Suprapubic skin (tissue), 4 donors: ENCODE measurements at regions not wholly inside any gene's neighbourhood (a gene's known extent, or its start where the extent isn't known, plus 50 kb on each side); places are given as distances from the start of the nearest gene placed in this dataset.

Source experiments
- DNase-seq, 2 donors: peaks; one replicate each; pipeline ENCODE4 v3.0.0-alpha.2; 2019; ENCODE audit warnings: low spot score in 2 of 2
- H3K27ac ChIP-seq: fragments of 200-600 bp; sonication (generic); one replicate; pipeline ENCODE4 v1.5.1; 2019
- H3K27me3 ChIP-seq: fragments of 200-600 bp; sonication (generic); one replicate; pipeline ENCODE4 v1.5.1; 2019
- H3K36me3 ChIP-seq: fragments of 200-600 bp; sonication (generic); one replicate; pipeline ENCODE4 v1.5.1; 2019
- H3K4me1 ChIP-seq: fragments of 200-600 bp; sonication (generic); one replicate; pipeline ENCODE4 v1.5.1; 2019
- H3K4me3 ChIP-seq: fragments of 200-600 bp; sonication (generic); one replicate; pipeline ENCODE4 v1.5.1; 2019; ENCODE audit warnings: mild to moderate bottlenecking
- H3K9me3 ChIP-seq: fragments of 200-600 bp; sonication (generic); one replicate; pipeline ENCODE4 v1.5.1; 2019
- EP300 ChIP-seq: sonication (generic); formaldehyde crosslinking; IDR thresholded peaks from one replicate; pipeline ENCODE4 v1.6.1; 2017; ENCODE audit warnings: antibody characterized with exemption
- POLR2A ChIP-seq, 2 donors: fragments of 450-650 bp; IDR thresholded peaks; one replicate each; pipeline ENCODE4 v1.6.1; 2017; ENCODE audit warnings: antibody characterized with exemption in 2 of 2, mild to moderate bottlenecking in 2 of 2, moderate library complexity in 2 of 2
- POLR2AphosphoS5 ChIP-seq, 3 donors: sonication (generic); formaldehyde crosslinking; IDR thresholded peaks; one replicate each; pipeline ENCODE4 v1.6.1; 2017; ENCODE audit warnings: antibody characterized with exemption in 3 of 3
- WGBS: methylation state at CpG from one replicate; pipeline ENCODE4 v1.1.5; 2018; 5-methylcytosine and 5-hydroxymethylcytosine counted together
- TF ChIP-seq, protein P1 (sequence below), 2 donors: fragments of 200-600 bp in 1 of 2; fragments of 450-650 bp in 1 of 2; sonication (generic) in 1 of 2; IDR thresholded peaks; one replicate each; pipeline ENCODE4 v1.5.1; 2016 to 2019; ENCODE audit warnings: antibody characterized with exemption in 2 of 2, mild to moderate bottlenecking in 1 of 2, moderate library complexity in 1 of 2

DNA sequence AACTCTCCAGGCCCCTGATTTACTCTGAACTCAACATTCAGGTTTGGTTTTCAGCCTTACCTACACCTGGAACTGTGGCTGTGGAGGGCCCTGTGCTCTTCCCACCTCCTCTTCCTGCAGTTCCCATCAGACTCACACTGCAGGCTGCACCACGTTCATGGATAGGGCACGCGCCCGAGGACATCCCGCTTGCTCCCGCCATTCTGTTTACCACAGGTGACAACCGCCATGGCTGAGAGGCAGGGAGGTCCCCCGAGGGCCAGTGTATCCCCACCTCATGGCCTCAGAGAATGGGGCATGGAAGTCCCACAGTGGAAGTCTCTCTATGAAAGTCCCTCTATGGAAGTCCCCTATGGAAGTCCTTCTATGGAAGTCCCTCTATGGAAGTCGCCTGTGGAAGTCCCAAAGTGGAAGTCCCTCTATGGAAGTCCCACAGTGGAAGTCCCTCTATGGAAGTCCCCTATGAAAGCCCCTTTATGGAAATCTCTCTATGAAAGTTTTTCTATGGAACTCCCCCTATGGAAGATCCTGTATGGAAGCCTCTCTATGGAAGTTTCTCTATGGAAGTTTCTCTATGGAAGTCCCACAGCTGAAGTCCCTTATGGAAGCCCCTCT lies 358.4 kb upstream of the SALL3 start:
- no peaks in the 10 kb centered on the region for H3K4me1 ChIP-seq
- DNase-seq = no peak
- H3K36me3 ChIP-seq = no peaks in the 10 kb centered on the region
- H3K27ac ChIP-seq = no peak overlapping the region
- H3K4me3 ChIP-seq = no peak overlapping the region
- H3K9me3 ChIP-seq = peaks cover 4% of the 10 kb centered on the region
- TF ChIP-seq EP300 = no peak
- no peak for TF ChIP-seq POLR2A (IDR thresholded peaks at IDR 0.05)
- TF ChIP-seq, protein P1, sequence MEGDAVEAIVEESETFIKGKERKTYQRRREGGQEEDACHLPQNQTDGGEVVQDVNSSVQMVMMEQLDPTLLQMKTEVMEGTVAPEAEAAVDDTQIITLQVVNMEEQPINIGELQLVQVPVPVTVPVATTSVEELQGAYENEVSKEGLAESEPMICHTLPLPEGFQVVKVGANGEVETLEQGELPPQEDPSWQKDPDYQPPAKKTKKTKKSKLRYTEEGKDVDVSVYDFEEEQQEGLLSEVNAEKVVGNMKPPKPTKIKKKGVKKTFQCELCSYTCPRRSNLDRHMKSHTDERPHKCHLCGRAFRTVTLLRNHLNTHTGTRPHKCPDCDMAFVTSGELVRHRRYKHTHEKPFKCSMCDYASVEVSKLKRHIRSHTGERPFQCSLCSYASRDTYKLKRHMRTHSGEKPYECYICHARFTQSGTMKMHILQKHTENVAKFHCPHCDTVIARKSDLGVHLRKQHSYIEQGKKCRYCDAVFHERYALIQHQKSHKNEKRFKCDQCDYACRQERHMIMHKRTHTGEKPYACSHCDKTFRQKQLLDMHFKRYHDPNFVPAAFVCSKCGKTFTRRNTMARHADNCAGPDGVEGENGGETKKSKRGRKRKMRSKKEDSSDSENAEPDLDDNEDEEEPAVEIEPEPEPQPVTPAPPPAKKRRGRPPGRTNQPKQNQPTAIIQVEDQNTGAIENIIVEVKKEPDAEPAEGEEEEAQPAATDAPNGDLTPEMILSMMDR (IDR thresholded peaks at IDR 0.05) = no peak
- 92% methylated on average over 9 of the region's 9 CpGs for WGBS
- peaks cover 18% of the 10 kb centered on the region for H3K27me3 ChIP-seq

DNA sequence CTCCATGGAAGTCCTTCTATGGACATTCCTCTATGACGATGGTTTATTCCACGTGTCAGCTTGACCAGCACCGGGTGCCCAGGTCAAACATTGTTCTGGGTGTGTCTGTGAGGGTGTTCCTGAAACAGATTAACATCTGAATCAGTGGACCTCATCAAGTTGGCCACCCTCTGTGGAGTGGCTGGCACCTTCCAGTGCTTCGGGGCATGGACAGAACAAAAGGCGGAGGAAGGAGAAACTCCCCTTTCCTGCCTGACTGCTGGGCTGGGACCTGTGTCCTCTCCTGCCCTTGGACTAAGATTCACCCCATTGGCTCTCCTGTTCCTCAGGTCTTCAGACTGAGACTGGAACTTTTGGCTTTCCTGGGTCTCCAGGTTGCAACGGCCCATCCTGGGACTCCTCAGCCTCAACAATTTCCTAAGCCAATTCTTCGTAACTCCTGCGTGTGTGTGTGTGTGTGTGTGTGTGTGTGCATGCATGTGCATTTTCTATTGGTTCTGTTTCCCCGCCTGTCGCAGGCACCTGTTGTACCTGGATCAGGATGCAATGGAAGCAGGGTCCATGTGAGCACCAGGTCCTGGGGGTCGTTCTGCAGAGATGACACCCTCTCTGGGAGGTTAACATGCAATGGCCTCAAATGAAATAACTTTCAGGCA lies 357.2 kb upstream of the SALL3 start:
- H3K36me3 ChIP-seq = no peaks in the 10 kb centered on the region
- no peak overlapping the region for H3K27ac ChIP-seq
- 91% methylated on average over 11 of the region's 11 CpGs for WGBS
- H3K4me1 ChIP-seq = no peaks in the 10 kb centered on the region
- H3K4me3 ChIP-seq = no peak overlapping the region
- no peak for TF ChIP-seq POLR2A (IDR thresholded peaks at IDR 0.05)
- no peaks in the 10 kb centered on the region for H3K9me3 ChIP-seq
- H3K27me3 ChIP-seq = peaks cover 22% of the 10 kb centered on the region
- no peak for DNase-seq

DNA sequence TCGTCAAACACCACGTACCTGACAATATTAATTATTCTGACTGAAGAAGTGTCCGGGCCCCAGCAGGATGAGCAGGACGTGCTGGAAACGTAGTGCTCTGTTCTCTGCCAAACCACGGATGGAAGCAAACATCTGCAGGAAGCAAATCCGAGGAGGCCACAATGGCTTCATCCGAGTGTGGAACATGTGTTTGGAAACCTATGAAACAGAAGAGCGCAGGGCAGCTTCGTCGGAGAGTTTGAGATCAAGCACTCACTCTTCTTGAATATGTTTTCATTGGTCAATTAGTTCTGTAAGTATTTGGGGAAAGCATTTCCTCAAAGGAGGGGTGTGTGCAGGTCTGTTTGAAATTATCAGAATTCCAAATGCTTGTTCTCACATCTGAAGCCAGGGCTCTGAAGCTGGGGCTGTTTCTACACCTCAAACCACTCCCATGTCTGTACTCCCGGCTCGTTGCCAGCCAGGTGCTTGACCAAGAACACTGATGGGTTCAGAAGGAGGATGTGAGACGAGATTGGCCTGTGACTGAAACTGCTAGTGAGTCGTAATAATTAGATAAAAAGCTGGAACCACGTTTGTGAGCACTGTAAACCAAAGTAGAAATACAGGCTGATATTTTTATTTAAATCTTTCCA lies 356.6 kb upstream of the SALL3 start:
- Histone ChIP-seq H3K27ac (no peak overlapping the region), H3K36me3 (no peaks in the 10 kb centered on the region), H3K4me3 (no peak overlapping the region), H3K27me3 (peaks cover 28% of the 10 kb centered on the region), H3K9me3 (no peaks in the 10 kb centered on the region), H3K4me1 (no peaks in the 10 kb centered on the region)
- DNase-seq = no peak
- 55% methylated on average over 16 of the region's 16 CpGs for WGBS
- TF ChIP-seq, protein P1 (IDR thresholded peaks at IDR 0.05) = no peak
- TF ChIP-seq POLR2A (IDR thresholded peaks at IDR 0.05) = no peak
- no peak for TF ChIP-seq POLR2AphosphoS5 (IDR thresholded peaks at IDR 0.05)
- no peak for TF ChIP-seq EP300

DNA sequence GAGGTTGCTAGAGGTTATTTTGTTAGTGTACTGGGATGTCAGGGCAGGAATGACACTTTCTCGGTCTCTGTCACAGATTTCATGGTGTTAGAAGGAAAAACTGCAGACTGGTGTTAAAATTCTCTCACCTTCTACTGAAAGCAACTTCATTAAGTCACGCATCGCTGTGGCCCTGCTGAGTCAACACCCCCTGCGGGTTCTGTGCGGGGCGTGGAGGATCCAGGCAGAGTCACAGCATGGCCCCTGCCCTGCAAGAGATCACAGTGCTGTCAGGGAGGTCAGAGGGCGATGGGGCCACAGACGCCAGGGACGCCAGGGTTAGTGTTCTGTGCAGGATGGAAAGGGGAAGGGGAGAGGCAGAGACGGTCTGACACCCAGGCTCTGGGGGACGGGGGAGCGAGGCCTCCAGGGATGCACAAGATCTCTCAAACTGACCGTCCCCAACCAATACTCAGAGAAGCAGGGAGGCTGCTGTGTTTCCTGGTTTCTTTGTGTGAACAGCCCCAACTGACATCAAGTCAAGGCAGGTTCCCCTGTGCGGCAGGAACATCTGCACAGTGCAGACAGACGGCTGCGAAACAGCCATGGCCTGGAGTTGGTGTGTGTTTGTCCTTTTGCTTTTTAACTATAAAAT lies 354.9 kb upstream of the SALL3 start:
- Histone ChIP-seq H3K27me3 (peaks cover 32% of the 10 kb centered on the region), H3K9me3 (no peaks in the 10 kb centered on the region), H3K36me3 (no peaks in the 10 kb centered on the region), H3K4me3 (no peak overlapping the region), H3K27ac (no peak overlapping the region), H3K4me1 (no peaks in the 10 kb centered on the region)
- TF ChIP-seq, protein P1 (IDR thresholded peaks at IDR 0.05) = no peak
- TF ChIP-seq POLR2A (IDR thresholded peaks at IDR 0.05) (no peak), EP300 (no peak), POLR2AphosphoS5 (IDR thresholded peaks at IDR 0.05) (no peak)
- DNase-seq = no peak
- WGBS = 62% methylated on average over 16 of the region's 16 CpGs

DNA sequence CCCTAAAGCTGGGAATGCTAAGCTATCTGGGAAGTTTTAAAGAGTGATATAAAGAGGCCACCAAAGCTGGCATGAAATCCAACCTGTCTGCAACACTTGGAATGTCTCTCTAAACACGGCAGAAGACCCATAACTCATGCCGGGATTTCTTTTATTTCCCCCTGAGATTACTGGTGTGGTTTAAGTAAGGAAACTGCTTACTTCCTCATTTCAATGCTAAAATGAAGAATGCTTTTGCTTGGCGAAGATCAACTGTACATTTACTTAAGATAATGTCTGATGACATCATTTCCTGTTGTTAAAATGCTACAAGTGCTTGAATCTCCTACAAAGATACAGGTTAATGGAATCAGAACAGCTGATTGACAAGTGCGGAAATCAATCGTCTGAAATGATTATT lies 353.8 kb upstream of the SALL3 start:
- no peaks in the 10 kb centered on the region for H3K9me3 ChIP-seq
- DNase-seq = no peak
- H3K36me3 ChIP-seq = no peaks in the 10 kb centered on the region
- no peak overlapping the region for H3K4me3 ChIP-seq
- peaks cover 32% of the 10 kb centered on the region for H3K27me3 ChIP-seq
- WGBS = 48% methylated on average over 5 of the region's 5 CpGs
- TF ChIP-seq POLR2A (IDR thresholded peaks at IDR 0.05) (no peak), EP300 (no peak)
- TF ChIP-seq, protein P1 (IDR thresholded peaks at IDR 0.05) = no peak
- H3K4me1 ChIP-seq = no peaks in the 10 kb centered on the region
- H3K27ac ChIP-seq = no peak overlapping the region
